Sigmoid colon (tissue), 6 donors: ENCODE measurements at regions not wholly inside any gene's neighbourhood (a gene's known extent, or its start where the extent isn't known, plus 50 kb on each side); places are given as distances from the start of the nearest gene placed in this dataset.

ENCODE experiments used
- DNase-seq: peaks from one replicate; pipeline ENCODE4 v3.0.0-alpha.2; 2019
- H3K27ac ChIP-seq, 4 donors: fragments of 200-600 bp; sonication (generic); one replicate each; pipeline ENCODE4 v1.5.1; 2016 to 2019; ENCODE audit warnings: mild to moderate bottlenecking in 1 of 4
- H3K27me3 ChIP-seq, 3 donors: fragments of 200-600 bp; sonication (generic); one replicate each; pipeline ENCODE4 v1.5.1; 2019; ENCODE audit warnings: mild to moderate bottlenecking in 1 of 3
- H3K36me3 ChIP-seq, 4 donors: fragments of 200-600 bp; sonication (generic); one replicate each; pipeline ENCODE4 v1.5.1; 2016 to 2019
- H3K4me1 ChIP-seq, 4 donors: fragments of 200-600 bp; sonication (generic); one replicate each; pipeline ENCODE4 v1.5.1; 2017 to 2019
- H3K4me3 ChIP-seq, 4 donors: fragments of 200-600 bp; sonication (generic); one replicate each; pipeline ENCODE4 v1.5.1; 2017 to 2019; ENCODE audit warnings: mild to moderate bottlenecking in 2 of 4, moderate library complexity in 1 of 4
- H3K9me3 ChIP-seq, 4 donors: fragments of 200-600 bp in 3 of 4; sonication (generic) in 3 of 4; one replicate each; pipeline versions ENCODE4 v1.5.1 to v1.6.1; 2013 to 2019
- CTCF ChIP-seq, 4 experiments: fragments of 450-650 bp in 3 of 4; fragments of 200-600 bp in 1 of 4; IDR thresholded peaks; one replicate each; pipeline ENCODE4 v1.5.1; 2016 to 2019; ENCODE audit warnings: antibody characterized with exemption in 4 of 4, mild to moderate bottlenecking in 3 of 4, moderate library complexity in 2 of 4
- EP300 ChIP-seq, 4 donors: sonication (generic); formaldehyde crosslinking; IDR thresholded peaks; one replicate each; pipeline ENCODE4 v1.6.1; 2017; ENCODE audit warnings: antibody characterized with exemption in 4 of 4
- POLR2A ChIP-seq, 2 donors: fragments of 450-650 bp; IDR thresholded peaks; one replicate each; pipeline ENCODE4 v1.6.1; 2016; ENCODE audit warnings: antibody characterized with exemption in 2 of 2, mild to moderate bottlenecking in 2 of 2, moderate library complexity in 2 of 2
- POLR2AphosphoS5 ChIP-seq, 4 donors: sonication (generic); formaldehyde crosslinking; IDR thresholded peaks; one replicate each; pipeline ENCODE4 v1.6.1; 2017; ENCODE audit warnings: antibody characterized with exemption in 4 of 4
- WGBS, 2 donors: extraction: QIAGEN DNeasy Blood & Tissue Kit; methylation state at CpG; one replicate each; pipeline ENCODE4 v1.1.7; 2013; 5-methylcytosine and 5-hydroxymethylcytosine counted together
- intact Hi-C: fragments of 100-400 bp; cut with DNase I; formaldehyde crosslinking; loops from one replicate; pipeline ENCODE4 v1.15.1; 2023
- donor health status: healthy with polysubstance abuse.
- donor health status: healthy.

- H3K9me3 ChIP-seq, result no peaks in the 10 kb centered on the region
- no peak overlapping the region for H3K27ac ChIP-seq
- no peak for DNase-seq
- intact Hi-C loops, result no loop called here
- no peaks in the 10 kb centered on the region for H3K36me3 ChIP-seq
- peaks cover 0 to 3% (median 0%) of the 10 kb centered on the region in 4 donors for H3K4me1 ChIP-seq
- WGBS, 2 donors, result 89 to 93% methylated on average over 3 of the region's 3 CpGs
- H3K27me3 ChIP-seq, result no peaks in the 10 kb centered on the region
- H3K4me3 ChIP-seq, result no peak overlapping the region
- TF ChIP-seq POLR2A (IDR thresholded peaks at IDR 0.05) (no peak), CTCF (IDR thresholded peaks at IDR 0.05) (no peak), EP300 (IDR thresholded peaks at IDR 0.05) (no peak), POLR2AphosphoS5 (IDR thresholded peaks at IDR 0.05) (no peak)
Measured at GRCh38 chr21:14903172-14903865, 161.5 kb downstream of the NRIP1 start.

- no peak for DNase-seq
- Histone ChIP-seq H3K27me3 (no peaks in the 10 kb centered on the region), H3K27ac (no peak overlapping the region), H3K36me3 (no peaks in the 10 kb centered on the region), H3K4me1 (peaks cover 0 to 3% (median 0%) of the 10 kb centered on the region in 4 donors), H3K9me3 (no peaks in the 10 kb centered on the region), H3K4me3 (no peak overlapping the region)
- WGBS, 2 donors, result 87 to 92% methylated on average over 3 of the region's 3 CpGs
- intact Hi-C loops, result no loop called here
- TF ChIP-seq POLR2AphosphoS5 (IDR thresholded peaks at IDR 0.05) (no peak), EP300 (IDR thresholded peaks at IDR 0.05) (no peak), POLR2A (IDR thresholded peaks at IDR 0.05) (no peak), CTCF (IDR thresholded peaks at IDR 0.05) (no peak)
Measured at GRCh38 chr21:14901482-14901958, 163.3 kb downstream of the NRIP1 start.

- 71 to 79% methylated on average over 1 of the region's 1 CpG for WGBS, 2 donors
- intact Hi-C loops, result no loop called here
- no peak for DNase-seq
- no peaks in the 10 kb centered on the region for H3K36me3 ChIP-seq
- no peak overlapping the region for H3K27ac ChIP-seq
- no peaks in the 10 kb centered on the region for H3K9me3 ChIP-seq
- no peak overlapping the region for H3K4me3 ChIP-seq
- no peaks in the 10 kb centered on the region for H3K27me3 ChIP-seq
- H3K4me1 ChIP-seq, result peaks cover 0 to 3% (median 0%) of the 10 kb centered on the region in 4 donors
- no peak for TF ChIP-seq POLR2AphosphoS5 (IDR thresholded peaks at IDR 0.05)
- no peak for TF ChIP-seq POLR2A (IDR thresholded peaks at IDR 0.05)
- no peak for TF ChIP-seq CTCF (IDR thresholded peaks at IDR 0.05)
- no peak for TF ChIP-seq EP300 (IDR thresholded peaks at IDR 0.05)
Measured at GRCh38 chr21:14900611-14901010, 164.2 kb downstream of the NRIP1 start.

- Histone ChIP-seq H3K27me3 (no peaks in the 10 kb centered on the region), H3K4me3 (no peak overlapping the region), H3K27ac (no peak overlapping the region), H3K9me3 (no peaks in the 10 kb centered on the region), H3K4me1 (peaks cover 0 to 3% (median 0%) of the 10 kb centered on the region in 4 donors), H3K36me3 (no peaks in the 10 kb centered on the region)
- intact Hi-C loops, result no loop called here
- TF ChIP-seq CTCF (IDR thresholded peaks at IDR 0.05) (no peak), POLR2AphosphoS5 (IDR thresholded peaks at IDR 0.05) (no peak)
- DNase-seq, result no peak
Measured at GRCh38 chr21:14900058-14900457, 164.7 kb downstream of the NRIP1 start.

DNA sequence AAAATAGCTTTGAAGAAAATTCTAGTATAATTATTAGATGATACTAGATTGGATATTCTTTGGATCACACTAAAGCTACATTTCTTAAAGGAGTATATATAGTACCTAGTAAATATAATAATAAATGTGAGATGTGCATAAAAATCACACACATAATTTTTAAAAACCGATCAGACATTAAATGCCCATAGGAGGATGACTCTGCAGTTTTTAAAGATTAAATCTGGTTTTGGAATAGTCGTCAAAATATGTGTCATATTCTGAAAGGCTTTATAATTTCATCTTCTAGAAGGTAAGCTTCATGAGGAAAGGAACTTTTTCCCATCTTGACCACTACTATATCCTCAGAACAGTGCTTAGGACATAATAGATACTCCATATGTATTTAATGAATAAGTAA is 169.0 kb downstream of the NRIP1 start:
- Histone ChIP-seq H3K36me3 (no peaks in the 10 kb centered on the region), H3K9me3 (no peaks in the 10 kb centered on the region), H3K27ac (no peak overlapping the region), H3K4me1 (no peaks in the 10 kb centered on the region), H3K27me3 (no peaks in the 10 kb centered on the region), H3K4me3 (no peak overlapping the region)
- intact Hi-C loops, result no loop called here
- TF ChIP-seq EP300 (IDR thresholded peaks at IDR 0.05) (no peak), POLR2A (IDR thresholded peaks at IDR 0.05) (no peak), CTCF (IDR thresholded peaks at IDR 0.05) (no peak), POLR2AphosphoS5 (IDR thresholded peaks at IDR 0.05) (no peak)
- DNase-seq, result no peak
- WGBS, 2 donors, result 91 to 92% methylated on average over 2 of the region's 2 CpGs
